GM12872 (cell line): ENCODE measurements at regions not wholly inside any gene's neighbourhood (a gene's known extent, or its start where the extent isn't known, plus 50 kb on each side); places are given as distances from the start of the nearest gene placed in this dataset.

ENCODE experiments used
- CTCF ChIP-seq: IDR thresholded peaks from 3 replicates; pipeline ENCODE4 v1.5.1; 2011; ENCODE audit warnings: low read depth, mild to moderate bottlenecking, low read length, moderate library complexity; ENCODE audit not compliant: insufficient read depth

- no peak for TF ChIP-seq CTCF
Measured at GRCh38 chr5:27275345-27275744, 237.0 kb upstream of the CDH9 start.

GRCh38 chr5:27269766-27270165 lies 231.4 kb upstream of the CDH9 start:
- TF ChIP-seq CTCF, result no peak

GRCh38 chr5:27267209-27267824 lies 228.9 kb upstream of the CDH9 start:
- no peak for TF ChIP-seq CTCF

GRCh38 chr5:27266184-27266583 lies 227.8 kb upstream of the CDH9 start:
- no peak for TF ChIP-seq CTCF

- no peak for TF ChIP-seq CTCF
Measured at GRCh38 chr5:27257696-27258095, 219.3 kb upstream of the CDH9 start.

GRCh38 chr5:27252911-27253310 lies 214.5 kb upstream of the CDH9 start:
- no peak for TF ChIP-seq CTCF

GRCh38 chr5:27242258-27242626 lies 203.9 kb upstream of the CDH9 start:
- no peak for TF ChIP-seq CTCF
